H9 (cell line): ENCODE measurements at regions not wholly inside any gene's neighbourhood (a gene's known extent, or its start where the extent isn't known, plus 50 kb on each side); places are given as distances from the start of the nearest gene placed in this dataset.

Source experiments
- DNase-seq: peaks from one replicate; pipeline ENCODE4 v3.0.0-alpha.2; 2017
- H2AFZ ChIP-seq: one replicate; pipeline ENCODE4 v1.6.1; 2013; ENCODE audit warnings: mild to moderate bottlenecking, low read length, control low read depth, moderate library complexity
- H2AK5ac ChIP-seq: 2 replicates; pipeline ENCODE4 v1.6.1; 2013; ENCODE audit warnings: low read length, control low read depth, mixed read lengths; ENCODE audit not compliant: insufficient read length
- H2BK120ac ChIP-seq: one replicate; pipeline ENCODE4 v1.6.1; 2013; ENCODE audit warnings: low read depth, mild to moderate bottlenecking, low read length, control low read depth, inconsistent platforms; ENCODE audit not compliant: poor library complexity, severe bottlenecking
- H2BK12ac ChIP-seq: 2 replicates; pipeline ENCODE4 v1.6.1; 2013; ENCODE audit warnings: low read length, control low read depth, mixed read lengths, low read depth; ENCODE audit not compliant: insufficient read length
- H2BK15ac ChIP-seq: 2 replicates; pipeline ENCODE4 v1.6.1; 2013; ENCODE audit warnings: low read depth, low read length, control low read depth
- H2BK20ac ChIP-seq: one replicate; pipeline ENCODE4 v1.6.1; 2013; ENCODE audit warnings: low read depth, mild to moderate bottlenecking, low read length, control low read depth, inconsistent platforms; ENCODE audit not compliant: poor library complexity, severe bottlenecking
- H2BK5ac ChIP-seq: 2 replicates; pipeline ENCODE4 v1.6.1; 2013; ENCODE audit warnings: low read length, control low read depth, mixed read lengths; ENCODE audit not compliant: insufficient read length
- H3K14ac ChIP-seq: 2 replicates; pipeline ENCODE4 v1.6.1; 2013; ENCODE audit warnings: low read length, control low read depth; ENCODE audit not compliant: insufficient read depth
- H3K18ac ChIP-seq: 2 replicates; pipeline ENCODE4 v1.6.1; 2013; ENCODE audit warnings: low read depth, mild to moderate bottlenecking, mixed read lengths, low read length, control low read depth; ENCODE audit not compliant: insufficient read length
- H3K23ac ChIP-seq: 2 replicates; pipeline ENCODE4 v1.6.1; 2013; ENCODE audit warnings: low read length, control low read depth, mixed read lengths, low read depth; ENCODE audit not compliant: insufficient read length
- H3K23me2 ChIP-seq: 2 replicates; pipeline ENCODE4 v1.6.1; 2013; ENCODE audit warnings: low read depth, mild to moderate bottlenecking, mixed read lengths, low read length, control low read depth; ENCODE audit not compliant: insufficient read length, poor library complexity, severe bottlenecking
- H3K27ac ChIP-seq: 2 replicates; pipeline ENCODE4 v1.5.1; 2013; ENCODE audit warnings: low read length, control low read depth, mixed read lengths, low read depth; ENCODE audit not compliant: insufficient read length
- H3K27me3 ChIP-seq: 2 replicates; pipeline ENCODE4 v1.6.1; 2013; ENCODE audit warnings: low read length, control low read depth, inconsistent platforms; ENCODE audit not compliant: insufficient read depth
- H3K4ac ChIP-seq: 2 replicates; pipeline ENCODE4 v1.6.1; 2013; ENCODE audit warnings: low read depth, mild to moderate bottlenecking, control low read depth, inconsistent platforms, low read length, moderate library complexity
- H3K4me1 ChIP-seq: 2 replicates; pipeline ENCODE4 v1.6.1; 2013; ENCODE audit warnings: low read length, control low read depth, inconsistent platforms; ENCODE audit not compliant: insufficient read depth
- H3K4me2 ChIP-seq: 2 replicates; pipeline ENCODE4 v1.6.1; 2013; ENCODE audit warnings: low read length, control low read depth, mixed read lengths; ENCODE audit not compliant: insufficient read length, insufficient read depth
- H3K56ac ChIP-seq: 2 replicates; pipeline ENCODE4 v1.6.1; 2013; ENCODE audit warnings: low read depth, mild to moderate bottlenecking, mixed read lengths, low read length, control low read depth; ENCODE audit not compliant: insufficient read length
- H3K79me1 ChIP-seq: 2 replicates; pipeline ENCODE4 v1.6.1; 2013; ENCODE audit warnings: low read depth, mild to moderate bottlenecking, moderate library complexity, low read length, control low read depth, inconsistent platforms; ENCODE audit not compliant: insufficient read depth, poor library complexity, severe bottlenecking
- H3K79me2 ChIP-seq: 2 replicates; pipeline ENCODE4 v1.6.1; 2013; ENCODE audit warnings: low read length, control low read depth, inconsistent platforms; ENCODE audit not compliant: insufficient read depth
- H3K9ac ChIP-seq: 2 replicates; pipeline ENCODE4 v1.6.1; 2013; ENCODE audit warnings: low read length, control low read depth, mixed read lengths; ENCODE audit not compliant: insufficient read length; ENCODE audit errors: extremely low read depth
- H3K9me3 ChIP-seq: one replicate; pipeline ENCODE4 v1.6.1; 2013; ENCODE audit warnings: low read depth, low read length, inconsistent platforms; ENCODE audit not compliant: control insufficient read depth
- H3T11ph ChIP-seq: one replicate; pipeline ENCODE4 v1.6.1; 2013; ENCODE audit warnings: mild to moderate bottlenecking, low read length, control low read depth, inconsistent platforms
- H4K20me1 ChIP-seq: one replicate; pipeline ENCODE4 v1.6.1; 2013; ENCODE audit not compliant: control insufficient read depth, insufficient read length, insufficient read depth
- H4K5ac ChIP-seq: 2 replicates; pipeline ENCODE4 v1.6.1; 2013; ENCODE audit warnings: low read depth, mild to moderate bottlenecking, mixed read lengths, low read length, control low read depth; ENCODE audit not compliant: insufficient read length
- H4K8ac ChIP-seq: replicated peaks from 2 replicates; pipeline ENCODE4 v1.6.1; 2013; ENCODE audit warnings: low read length, control low read depth, mixed read lengths, low read depth; ENCODE audit not compliant: insufficient read length
- H4K91ac ChIP-seq: 2 replicates; pipeline ENCODE4 v1.6.1; 2013; ENCODE audit warnings: low read depth, mild to moderate bottlenecking, moderate library complexity, mixed read lengths, low read length, control low read depth; ENCODE audit not compliant: insufficient read length
- H3K27ac Mint-ChIP-seq, 3 experiments: 2 replicates in 2 of 3; 3 replicates in 1 of 3; pipeline ENCODE4 v1.8.0; 2020 to 2021; ENCODE audit warnings: mixed read lengths in 3 of 3, mild to moderate bottlenecking in 1 of 3, moderate library complexity in 1 of 3
- H3K27me3 Mint-ChIP-seq: 2 replicates; pipeline ENCODE4 v1.8.0; 2021; ENCODE audit warnings: low read depth, mild to moderate bottlenecking, moderate library complexity, mixed read lengths
- H3K36me3 Mint-ChIP-seq, 3 experiments: 2 replicates in 2 of 3; 3 replicates in 1 of 3; pipeline ENCODE4 v1.8.0; 2020 to 2021; ENCODE audit warnings: low read depth in 3 of 3, mixed read lengths in 3 of 3; ENCODE audit not compliant: insufficient read depth in 1 of 3
- H3K4me1 Mint-ChIP-seq, 2 experiments: 2 replicates each; pipeline ENCODE4 v1.8.0; 2020; ENCODE audit warnings: mixed read lengths in 2 of 2
- H3K4me3 Mint-ChIP-seq, 2 experiments: 2 replicates in 1 of 2; 3 replicates in 1 of 2; pipeline ENCODE4 v1.8.0; 2020 to 2021; ENCODE audit warnings: mild to moderate bottlenecking in 2 of 2, mixed read lengths in 2 of 2, moderate library complexity in 1 of 2
- H3K9me3 Mint-ChIP-seq, 2 experiments: 2 replicates in 1 of 2; 3 replicates in 1 of 2; pipeline ENCODE4 v1.8.0; 2020; ENCODE audit warnings: mild to moderate bottlenecking in 2 of 2, mixed read lengths in 2 of 2, moderate library complexity in 1 of 2
- WGBS: extraction: QIAGEN DNeasy Blood & Tissue Kit; methylation state at CpG from one replicate; pipeline ENCODE4 v1.1.7; 2013; ENCODE audit warnings: missing lambda C conversion rate, low lambda C conversion rate, mixed read lengths; ENCODE audit not compliant: insufficient read length; ENCODE audit errors: extremely low coverage; 5-methylcytosine and 5-hydroxymethylcytosine counted together
- TF ChIP-seq, protein P1 (sequence below): fragments of 200-600 bp; sonication (generic); conservative IDR thresholded peaks from 3 replicates; pipeline ENCODE4 v1.8.0; 2021; ENCODE audit warnings: antibody characterized with exemption, mild to moderate bottlenecking

DNA sequence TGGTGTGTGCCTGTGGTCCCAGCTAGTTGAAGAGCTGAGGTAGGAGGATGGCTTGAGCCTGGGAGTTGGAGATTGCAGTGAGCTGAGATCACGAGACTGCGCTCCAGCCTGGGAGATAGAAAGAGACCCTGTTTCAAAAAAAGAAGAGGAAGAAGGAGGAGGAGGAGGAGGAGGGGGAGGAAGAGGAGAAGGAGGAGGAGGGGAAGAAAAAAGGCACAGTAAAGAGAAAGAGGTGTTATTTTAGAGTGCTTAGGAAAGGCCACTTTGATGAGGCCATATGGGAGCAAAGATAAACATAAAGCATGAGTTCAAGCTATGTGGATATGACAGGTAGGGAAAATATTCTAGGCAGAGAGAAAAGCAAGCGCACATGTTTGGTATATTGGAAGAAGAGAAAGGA, 154.1 kb upstream of the BTG1 start:
- Histone ChIP-seq H2AFZ (no peak overlapping the region), H3K27me3 (no peaks in the 10 kb centered on the region), H3K79me1 (no peaks in the 10 kb centered on the region), H3K9me3 (no peaks in the 10 kb centered on the region), H4K8ac (no peak overlapping the region), H3K56ac (no peak overlapping the region), H4K20me1 (no peaks in the 10 kb centered on the region), H3K79me2 (no peaks in the 10 kb centered on the region), H3T11ph (no peak overlapping the region), H3K23me2 (no peaks in the 10 kb centered on the region), H4K91ac (no peak overlapping the region), H3K27ac (no peak overlapping the region), H2BK20ac (no peak overlapping the region), H2BK12ac (no peak overlapping the region), H2BK5ac (no peak overlapping the region), H2AK5ac (no peak overlapping the region), H3K9ac (no peak overlapping the region), H3K4me1 (peaks cover 3% of the 10 kb centered on the region; the same call in 1 of the 2 replicates), H3K4ac (no peak overlapping the region), H2BK15ac (no peak overlapping the region), H3K14ac (no peak overlapping the region), H3K23ac (no peak overlapping the region), H2BK120ac (no peak overlapping the region), H3K4me2 (no peak overlapping the region), H3K18ac (no peak overlapping the region), H4K5ac (no peak overlapping the region)
- Mint-ChIP-seq H3K27me3 (no peaks in the 10 kb centered on the region), H3K36me3 (no peaks in the 10 kb centered on the region), H3K4me1 (peaks cover 15 to 19% of the 10 kb centered on the region in 2 experiments), H3K9me3 (no peaks in the 10 kb centered on the region), H3K27ac (no peak overlapping the region), H3K4me3 (no peak overlapping the region)
- no peak for DNase-seq
- TF ChIP-seq, protein P1, sequence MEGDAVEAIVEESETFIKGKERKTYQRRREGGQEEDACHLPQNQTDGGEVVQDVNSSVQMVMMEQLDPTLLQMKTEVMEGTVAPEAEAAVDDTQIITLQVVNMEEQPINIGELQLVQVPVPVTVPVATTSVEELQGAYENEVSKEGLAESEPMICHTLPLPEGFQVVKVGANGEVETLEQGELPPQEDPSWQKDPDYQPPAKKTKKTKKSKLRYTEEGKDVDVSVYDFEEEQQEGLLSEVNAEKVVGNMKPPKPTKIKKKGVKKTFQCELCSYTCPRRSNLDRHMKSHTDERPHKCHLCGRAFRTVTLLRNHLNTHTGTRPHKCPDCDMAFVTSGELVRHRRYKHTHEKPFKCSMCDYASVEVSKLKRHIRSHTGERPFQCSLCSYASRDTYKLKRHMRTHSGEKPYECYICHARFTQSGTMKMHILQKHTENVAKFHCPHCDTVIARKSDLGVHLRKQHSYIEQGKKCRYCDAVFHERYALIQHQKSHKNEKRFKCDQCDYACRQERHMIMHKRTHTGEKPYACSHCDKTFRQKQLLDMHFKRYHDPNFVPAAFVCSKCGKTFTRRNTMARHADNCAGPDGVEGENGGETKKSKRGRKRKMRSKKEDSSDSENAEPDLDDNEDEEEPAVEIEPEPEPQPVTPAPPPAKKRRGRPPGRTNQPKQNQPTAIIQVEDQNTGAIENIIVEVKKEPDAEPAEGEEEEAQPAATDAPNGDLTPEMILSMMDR, result no peak
- no CpG with 5 or more reads among the region's 3 CpGs for WGBS
